SK-N-SH treated with all-trans-retinoic acid at 6 μM for 48 hours (cell line): ENCODE measurements at regions not wholly inside any gene's neighbourhood (a gene's known extent, or its start where the extent isn't known, plus 50 kb on each side); places are given as distances from the start of the nearest gene placed in this dataset.

Experiments
- PPARA ChIP-seq: fragments of 250-450 bp; sonication (Bioruptor Pico); IDR thresholded peaks from 2 replicates; pipeline ENCODE4 v1.5.0; 2020; ENCODE audit warnings: mild to moderate bottlenecking, borderline replicate concordance
- TOX ChIP-seq: fragments of 250-450 bp; sonication (Bioruptor Pico); IDR thresholded peaks from 2 replicates; pipeline ENCODE4 v1.8.0; 2021; ENCODE audit warnings: mild to moderate bottlenecking, moderate library complexity, borderline replicate concordance
- ZFP30 ChIP-seq: fragments of 450-650 bp; formaldehyde crosslinking; IDR thresholded peaks from 2 replicates; pipeline ENCODE4 v1.5.0; 2022; ENCODE audit warnings: mild to moderate bottlenecking, moderate library complexity
- ZNF8 ChIP-seq: fragments of 450-650 bp; formaldehyde crosslinking; IDR thresholded peaks from 2 replicates; pipeline ENCODE4 v1.5.0; 2020; ENCODE audit warnings: mild to moderate bottlenecking, moderate library complexity
- TF ChIP-seq, protein P1 (sequence below): fragments of 250-450 bp; sonication (Bioruptor Pico); IDR thresholded peaks from 2 replicates; pipeline ENCODE4 v1.5.1; 2021; ENCODE audit warnings: mild to moderate bottlenecking, moderate library complexity

DNA sequence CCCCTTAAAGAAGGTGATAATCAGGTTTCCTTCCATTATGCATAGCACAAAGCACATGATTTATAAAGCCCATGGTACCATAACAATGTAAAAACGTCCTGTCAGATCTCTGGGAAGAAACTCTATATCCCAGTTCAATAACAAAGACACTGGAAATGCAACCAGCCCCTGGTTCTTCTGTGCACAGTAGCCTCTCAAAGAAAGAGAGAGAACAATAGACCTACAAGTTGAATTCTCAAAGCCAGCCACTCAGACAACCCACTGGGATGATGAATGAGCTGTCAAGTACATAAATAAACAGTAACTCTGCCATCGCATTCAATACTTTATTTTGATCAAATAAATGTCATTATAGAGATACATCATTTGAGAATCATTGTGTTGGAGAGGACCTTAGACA lies 400.1 kb upstream of the CPEB2 start:
- no peak for TF ChIP-seq ZFP30 (CRISPR knock-in tag)
- no peak for TF ChIP-seq ZNF8
- no peak for TF ChIP-seq PPARA (CRISPR knock-in tag)
- TF ChIP-seq, protein P1, sequence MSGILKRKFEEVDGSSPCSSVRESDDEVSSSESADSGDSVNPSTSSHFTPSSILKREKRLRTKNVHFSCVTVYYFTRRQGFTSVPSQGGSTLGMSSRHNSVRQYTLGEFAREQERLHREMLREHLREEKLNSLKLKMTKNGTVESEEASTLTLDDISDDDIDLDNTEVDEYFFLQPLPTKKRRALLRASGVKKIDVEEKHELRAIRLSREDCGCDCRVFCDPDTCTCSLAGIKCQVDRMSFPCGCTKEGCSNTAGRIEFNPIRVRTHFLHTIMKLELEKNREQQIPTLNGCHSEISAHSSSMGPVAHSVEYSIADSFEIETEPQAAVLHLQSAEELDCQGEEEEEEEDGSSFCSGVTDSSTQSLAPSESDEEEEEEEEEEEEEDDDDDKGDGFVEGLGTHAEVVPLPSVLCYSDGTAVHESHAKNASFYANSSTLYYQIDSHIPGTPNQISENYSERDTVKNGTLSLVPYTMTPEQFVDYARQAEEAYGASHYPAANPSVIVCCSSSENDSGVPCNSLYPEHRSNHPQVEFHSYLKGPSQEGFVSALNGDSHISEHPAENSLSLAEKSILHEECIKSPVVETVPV, result no peak
- TF ChIP-seq TOX, result no peak
